ENCODE measurements at regions not wholly inside any gene's neighbourhood (a gene's known extent, or its start where the extent isn't known, plus 50 kb on each side); places are given as distances from the start of the nearest gene placed in this dataset.

- no peak for TF ChIP-seq CTCF (conservative IDR thresholded peaks at IDR 0.05; ENCODE audit: low read length)
- TF ChIP-seq EZH2phosphoT487 (IDR thresholded peaks at IDR 0.05; ENCODE audit: borderline replicate concordance, low read depth, low read length): no peak
Measured at GRCh38 chr5:158108177-158108576, 249.2 kb upstream of the CLINT1 start.
